DOHH2 (cell line): ENCODE measurements at regions not wholly inside any gene's neighbourhood (a gene's known extent, or its start where the extent isn't known, plus 50 kb on each side); places are given as distances from the start of the nearest gene placed in this dataset.

Experiments
- EZH2phosphoT487 ChIP-seq: fragments of 200-600 bp; sonication (generic); IDR thresholded peaks from 2 replicates; pipeline ENCODE4 v1.6.1; 2017; ENCODE audit warnings: borderline replicate concordance, mild to moderate bottlenecking, antibody characterized with exemption, low read length, moderate library complexity, mixed read lengths
- TF ChIP-seq, protein P1 (sequence below): fragments of 200-600 bp; sonication (generic); IDR thresholded peaks from one replicate; pipeline ENCODE4 v1.5.1; 2014; ENCODE audit warnings: antibody characterized with exemption, mild to moderate bottlenecking, low read depth, low read length; ENCODE audit not compliant: poor library complexity, severe bottlenecking

DNA sequence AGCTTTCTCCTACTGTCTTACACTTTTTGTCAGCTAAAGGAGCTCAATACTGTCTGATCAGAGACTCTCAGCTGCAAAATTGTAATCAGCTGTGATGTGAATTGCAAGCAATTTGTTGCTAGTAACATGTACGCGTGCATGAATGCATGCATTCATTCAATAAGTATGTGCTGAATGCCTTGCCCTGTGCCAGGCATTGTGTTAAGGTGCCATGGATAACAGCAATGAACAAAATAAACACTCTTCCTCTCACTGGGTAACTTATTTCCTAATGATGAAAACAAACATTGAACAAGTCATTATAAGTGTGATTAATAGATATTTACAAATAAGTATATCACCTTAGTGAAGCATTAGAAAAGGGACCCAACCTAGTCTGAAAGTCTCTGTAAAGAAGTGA, 163.2 kb upstream of the ARID2 start:
- TF ChIP-seq, protein P1, sequence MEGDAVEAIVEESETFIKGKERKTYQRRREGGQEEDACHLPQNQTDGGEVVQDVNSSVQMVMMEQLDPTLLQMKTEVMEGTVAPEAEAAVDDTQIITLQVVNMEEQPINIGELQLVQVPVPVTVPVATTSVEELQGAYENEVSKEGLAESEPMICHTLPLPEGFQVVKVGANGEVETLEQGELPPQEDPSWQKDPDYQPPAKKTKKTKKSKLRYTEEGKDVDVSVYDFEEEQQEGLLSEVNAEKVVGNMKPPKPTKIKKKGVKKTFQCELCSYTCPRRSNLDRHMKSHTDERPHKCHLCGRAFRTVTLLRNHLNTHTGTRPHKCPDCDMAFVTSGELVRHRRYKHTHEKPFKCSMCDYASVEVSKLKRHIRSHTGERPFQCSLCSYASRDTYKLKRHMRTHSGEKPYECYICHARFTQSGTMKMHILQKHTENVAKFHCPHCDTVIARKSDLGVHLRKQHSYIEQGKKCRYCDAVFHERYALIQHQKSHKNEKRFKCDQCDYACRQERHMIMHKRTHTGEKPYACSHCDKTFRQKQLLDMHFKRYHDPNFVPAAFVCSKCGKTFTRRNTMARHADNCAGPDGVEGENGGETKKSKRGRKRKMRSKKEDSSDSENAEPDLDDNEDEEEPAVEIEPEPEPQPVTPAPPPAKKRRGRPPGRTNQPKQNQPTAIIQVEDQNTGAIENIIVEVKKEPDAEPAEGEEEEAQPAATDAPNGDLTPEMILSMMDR, result no peak
- no peak for TF ChIP-seq EZH2phosphoT487
